ENCODE measurements at regions not wholly inside any gene's neighbourhood (a gene's known extent, or its start where the extent isn't known, plus 50 kb on each side); places are given as distances from the start of the nearest gene placed in this dataset.

DNA sequence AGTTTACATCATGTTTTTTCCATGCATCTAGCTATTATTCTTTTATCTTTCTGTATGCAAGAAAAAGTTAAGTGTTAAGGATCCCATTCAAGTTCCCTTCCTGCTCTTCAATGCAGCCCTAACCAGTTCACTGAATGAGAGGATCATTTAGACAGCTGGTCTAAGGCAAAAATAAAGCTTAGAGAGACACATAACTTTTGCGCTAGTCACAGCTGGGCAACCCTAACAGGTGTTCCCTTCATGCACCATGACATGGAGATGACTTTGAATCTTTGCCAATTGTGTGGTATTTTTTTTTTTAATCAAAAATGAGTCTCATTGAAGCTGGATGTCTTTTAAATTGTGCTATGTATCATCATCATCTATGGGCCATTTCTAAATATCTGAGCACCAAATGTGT is 393.8 kb upstream of the CYRIA start:
- H3K4me1 ChIP-seq (ENCODE audit: control insufficient read depth, insufficient read depth, low read length): no peaks in the 10 kb centered on the region
- H3K27ac ChIP-seq (ENCODE audit: low read length): no peak overlapping the region
- POLR2A ChIA-PET: no interaction called here
- CTCF ChIA-PET: no interaction called here
- in situ Hi-C loops (cut with HindIII; ENCODE audit: low pct_unique_long_range_greater_than_20kb, low sequenced_read_pairs) (no loop called here), intact Hi-C loops (cut with micrococcal nuclease; ENCODE audit: unreplicated experiment) (no loop called here)
- no peak for ATAC-seq
- H3K9me3 ChIP-seq (ENCODE audit: control insufficient read depth, insufficient read depth, low read depth, low read length): no peaks in the 10 kb centered on the region
- H3K4me3 ChIP-seq (ENCODE audit: low read depth in 2 of 2, low read length in 2 of 2): no peak overlapping the region
- TF ChIP-seq POLR2AphosphoS5 (IDR thresholded peaks at IDR 0.05; ENCODE audit: low read depth, low read length) (no peak), SIN3A (IDR thresholded peaks at IDR 0.05; ENCODE audit: borderline replicate concordance, insufficient read depth, low read depth, low read length) (no peak)
- TF ChIP-seq, protein P1, sequence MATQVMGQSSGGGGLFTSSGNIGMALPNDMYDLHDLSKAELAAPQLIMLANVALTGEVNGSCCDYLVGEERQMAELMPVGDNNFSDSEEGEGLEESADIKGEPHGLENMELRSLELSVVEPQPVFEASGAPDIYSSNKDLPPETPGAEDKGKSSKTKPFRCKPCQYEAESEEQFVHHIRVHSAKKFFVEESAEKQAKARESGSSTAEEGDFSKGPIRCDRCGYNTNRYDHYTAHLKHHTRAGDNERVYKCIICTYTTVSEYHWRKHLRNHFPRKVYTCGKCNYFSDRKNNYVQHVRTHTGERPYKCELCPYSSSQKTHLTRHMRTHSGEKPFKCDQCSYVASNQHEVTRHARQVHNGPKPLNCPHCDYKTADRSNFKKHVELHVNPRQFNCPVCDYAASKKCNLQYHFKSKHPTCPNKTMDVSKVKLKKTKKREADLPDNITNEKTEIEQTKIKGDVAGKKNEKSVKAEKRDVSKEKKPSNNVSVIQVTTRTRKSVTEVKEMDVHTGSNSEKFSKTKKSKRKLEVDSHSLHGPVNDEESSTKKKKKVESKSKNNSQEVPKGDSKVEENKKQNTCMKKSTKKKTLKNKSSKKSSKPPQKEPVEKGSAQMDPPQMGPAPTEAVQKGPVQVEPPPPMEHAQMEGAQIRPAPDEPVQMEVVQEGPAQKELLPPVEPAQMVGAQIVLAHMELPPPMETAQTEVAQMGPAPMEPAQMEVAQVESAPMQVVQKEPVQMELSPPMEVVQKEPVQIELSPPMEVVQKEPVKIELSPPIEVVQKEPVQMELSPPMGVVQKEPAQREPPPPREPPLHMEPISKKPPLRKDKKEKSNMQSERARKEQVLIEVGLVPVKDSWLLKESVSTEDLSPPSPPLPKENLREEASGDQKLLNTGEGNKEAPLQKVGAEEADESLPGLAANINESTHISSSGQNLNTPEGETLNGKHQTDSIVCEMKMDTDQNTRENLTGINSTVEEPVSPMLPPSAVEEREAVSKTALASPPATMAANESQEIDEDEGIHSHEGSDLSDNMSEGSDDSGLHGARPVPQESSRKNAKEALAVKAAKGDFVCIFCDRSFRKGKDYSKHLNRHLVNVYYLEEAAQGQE (IDR thresholded peaks at IDR 0.05; ENCODE audit: insufficient read depth in 1 of 2, low read depth in 2 of 2, low read length in 1 of 2): no peak
- no peaks in the 10 kb centered on the region for H3K27me3 ChIP-seq (ENCODE audit: control insufficient read depth, insufficient read depth, low read length)
- DNase-seq (ENCODE audit: low read depth, low spot score): no peak
- H3K36me3 ChIP-seq (ENCODE audit: control insufficient read depth, insufficient read depth, low read length): no peaks in the 10 kb centered on the region
- no TSS peak for BruUV-seq (replicated peaks)

DNA sequence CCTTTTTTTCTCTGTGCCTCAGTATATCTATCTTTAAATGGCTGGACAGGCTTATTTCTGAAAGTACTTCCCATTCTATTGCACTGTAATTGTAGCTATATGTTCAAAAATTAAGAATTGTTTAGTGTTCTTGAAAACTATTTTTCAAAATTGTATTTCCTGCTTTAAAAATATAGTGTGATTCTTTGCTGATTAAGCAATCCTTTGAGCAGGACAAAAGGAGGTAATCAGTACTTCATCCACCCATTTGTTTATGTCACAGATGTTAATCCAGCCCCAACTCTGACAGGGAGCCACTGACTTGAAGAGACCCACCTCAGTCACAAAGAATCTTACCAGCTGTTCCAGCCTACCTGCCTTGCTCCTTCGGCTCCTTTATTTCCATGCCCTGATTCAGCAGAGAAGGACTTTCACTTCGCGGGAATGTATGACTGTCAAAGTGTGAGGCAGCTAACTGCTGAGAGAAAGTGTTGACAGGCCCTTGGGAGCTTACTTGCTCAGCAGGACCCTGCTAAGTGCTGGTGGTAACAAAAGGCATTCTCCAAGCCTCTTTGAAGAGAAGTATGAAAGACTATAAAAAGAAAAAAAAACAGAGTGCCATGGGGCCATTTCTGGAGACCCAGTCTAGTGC is 393.3 kb upstream of the CYRIA start:
- no peaks in the 10 kb centered on the region for H3K27me3 ChIP-seq (ENCODE audit: control insufficient read depth, insufficient read depth, low read length)
- no peak for DNase-seq (ENCODE audit: low read depth, low spot score)
- no peak overlapping the region for H3K4me3 ChIP-seq (ENCODE audit: low read depth in 2 of 2, low read length in 2 of 2)
- in situ Hi-C loops (cut with HindIII; ENCODE audit: low pct_unique_long_range_greater_than_20kb, low sequenced_read_pairs) (no loop called here), intact Hi-C loops (cut with micrococcal nuclease; ENCODE audit: unreplicated experiment) (no loop called here)
- H3K9me3 ChIP-seq (ENCODE audit: control insufficient read depth, insufficient read depth, low read depth, low read length): no peaks in the 10 kb centered on the region
- no peaks in the 10 kb centered on the region for H3K36me3 ChIP-seq (ENCODE audit: control insufficient read depth, insufficient read depth, low read length)
- TF ChIP-seq POLR2AphosphoS5 (IDR thresholded peaks at IDR 0.05; ENCODE audit: low read depth, low read length): no peak
- TF ChIP-seq, protein P2, sequence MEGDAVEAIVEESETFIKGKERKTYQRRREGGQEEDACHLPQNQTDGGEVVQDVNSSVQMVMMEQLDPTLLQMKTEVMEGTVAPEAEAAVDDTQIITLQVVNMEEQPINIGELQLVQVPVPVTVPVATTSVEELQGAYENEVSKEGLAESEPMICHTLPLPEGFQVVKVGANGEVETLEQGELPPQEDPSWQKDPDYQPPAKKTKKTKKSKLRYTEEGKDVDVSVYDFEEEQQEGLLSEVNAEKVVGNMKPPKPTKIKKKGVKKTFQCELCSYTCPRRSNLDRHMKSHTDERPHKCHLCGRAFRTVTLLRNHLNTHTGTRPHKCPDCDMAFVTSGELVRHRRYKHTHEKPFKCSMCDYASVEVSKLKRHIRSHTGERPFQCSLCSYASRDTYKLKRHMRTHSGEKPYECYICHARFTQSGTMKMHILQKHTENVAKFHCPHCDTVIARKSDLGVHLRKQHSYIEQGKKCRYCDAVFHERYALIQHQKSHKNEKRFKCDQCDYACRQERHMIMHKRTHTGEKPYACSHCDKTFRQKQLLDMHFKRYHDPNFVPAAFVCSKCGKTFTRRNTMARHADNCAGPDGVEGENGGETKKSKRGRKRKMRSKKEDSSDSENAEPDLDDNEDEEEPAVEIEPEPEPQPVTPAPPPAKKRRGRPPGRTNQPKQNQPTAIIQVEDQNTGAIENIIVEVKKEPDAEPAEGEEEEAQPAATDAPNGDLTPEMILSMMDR (IDR thresholded peaks at IDR 0.05): no peak
- no peak for TF ChIP-seq SIN3A (IDR thresholded peaks at IDR 0.05; ENCODE audit: borderline replicate concordance, insufficient read depth, low read depth, low read length)
- TF ChIP-seq TCF7L2 (IDR thresholded peaks at IDR 0.05; ENCODE audit: low read depth, low read length): no peak
- TF ChIP-seq, protein P1 (IDR thresholded peaks at IDR 0.05; ENCODE audit: insufficient read depth in 1 of 2, low read depth in 2 of 2, low read length in 1 of 2): no peak
- BruUV-seq (replicated peaks): no TSS peak
- H3K4me1 ChIP-seq (ENCODE audit: control insufficient read depth, insufficient read depth, low read length): no peaks in the 10 kb centered on the region
- no peak overlapping the region for H3K27ac ChIP-seq (ENCODE audit: low read length)
- ATAC-seq: no peak
- ChIA-PET CTCF (interaction anchor here (0.5 kb wide), 1 partner anchor 613 kb away, joined by 4 read pairs; no protein-coding TSS in a partner anchor), POLR2A (no interaction called here)

All from Panc1 (cell line).